Progenitor cell of endocrine pancreas (in vitro differentiated cells): ENCODE measurements at regions not wholly inside any gene's neighbourhood (a gene's known extent, or its start where the extent isn't known, plus 50 kb on each side); places are given as distances from the start of the nearest gene placed in this dataset.

Experiments
- DNase-seq: peaks from one replicate; pipeline ENCODE4 v3.0.0; 2021; ENCODE audit warnings: low spot score; ENCODE audit not compliant: unreplicated experiment
- H3K27ac Mint-ChIP-seq: 2 replicates; pipeline ENCODE4 v1.8.0; 2021; ENCODE audit warnings: mild to moderate bottlenecking, moderate library complexity, mixed read lengths
- H3K27me3 Mint-ChIP-seq: 2 replicates; pipeline ENCODE4 v1.8.0; 2021; ENCODE audit warnings: mixed read lengths
- H3K36me3 Mint-ChIP-seq: 2 replicates; pipeline ENCODE4 v1.8.0; 2022; ENCODE audit warnings: mixed read lengths; ENCODE audit not compliant: insufficient read depth
- H3K4me1 Mint-ChIP-seq: 2 replicates; pipeline ENCODE4 v1.8.0; 2021; ENCODE audit warnings: low read depth, mixed read lengths
- H3K4me3 Mint-ChIP-seq: 2 replicates; pipeline ENCODE4 v1.8.0; 2021; ENCODE audit warnings: low read depth, mild to moderate bottlenecking, moderate library complexity, mixed read lengths
- H3K9me3 Mint-ChIP-seq: 2 replicates; pipeline ENCODE4 v1.8.0; 2021; ENCODE audit warnings: low read depth, mixed read lengths
- TF ChIP-seq, protein P1 (sequence below): fragments of 200-600 bp; sonication (generic); IDR thresholded peaks from one replicate; pipeline ENCODE4 v1.5.0; 2021; ENCODE audit warnings: antibody characterized with exemption, mild to moderate bottlenecking; ENCODE audit not compliant: unreplicated experiment

DNA sequence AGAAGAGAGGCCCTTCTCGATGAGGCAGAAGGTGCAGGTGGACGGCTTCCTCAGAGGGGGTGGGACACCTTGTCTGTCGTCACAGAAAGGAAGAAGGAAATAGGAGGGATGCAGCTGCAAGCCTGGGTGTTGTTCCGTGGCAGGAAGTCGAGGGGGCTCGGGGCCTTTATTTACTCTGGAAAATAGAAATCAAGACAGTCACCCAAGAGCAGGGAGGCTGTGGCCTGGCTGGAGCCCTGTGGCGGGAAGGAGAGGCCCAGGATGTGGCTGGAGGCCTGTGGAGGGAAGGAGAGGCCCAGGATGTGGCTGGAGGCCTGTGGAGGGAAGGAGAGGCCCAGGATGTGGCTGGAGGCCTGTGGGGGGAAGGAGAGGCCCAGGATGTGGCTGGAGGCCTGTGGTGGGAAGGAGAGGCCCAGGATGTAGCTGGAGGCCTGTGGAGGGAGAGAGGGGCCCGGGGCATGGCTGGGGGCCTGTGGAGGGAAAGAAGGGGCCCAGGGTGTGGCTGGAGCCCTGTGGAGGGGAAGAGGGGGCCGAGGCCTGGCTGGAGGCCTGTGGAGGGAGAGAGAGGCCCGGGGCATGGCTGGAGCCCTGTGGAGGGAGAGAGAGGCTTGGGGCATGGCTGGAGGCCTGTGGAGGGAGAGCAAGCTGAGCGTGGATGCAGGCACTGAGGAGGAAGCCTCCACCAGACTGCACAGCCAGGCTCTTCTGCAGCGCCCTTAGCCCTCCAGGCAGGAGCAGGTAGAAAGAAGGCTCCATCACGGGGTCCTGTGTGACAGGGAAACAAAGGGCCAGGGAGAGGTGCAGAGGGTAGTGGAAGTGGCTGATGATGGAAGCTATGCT lies 97.3 kb upstream of the SFMBT2 start:
- Mint-ChIP-seq H3K9me3 (peaks cover 24% of the 10 kb centered on the region), H3K36me3 (peaks cover 4% of the 10 kb centered on the region), H3K27ac (peak overlapping the region; percentile 31), H3K27me3 (peaks cover 3% of the 10 kb centered on the region), H3K4me1 (peaks cover 17% of the 10 kb centered on the region), H3K4me3 (no peak overlapping the region)
- DNase-seq, result no peak
- TF ChIP-seq, protein P1, sequence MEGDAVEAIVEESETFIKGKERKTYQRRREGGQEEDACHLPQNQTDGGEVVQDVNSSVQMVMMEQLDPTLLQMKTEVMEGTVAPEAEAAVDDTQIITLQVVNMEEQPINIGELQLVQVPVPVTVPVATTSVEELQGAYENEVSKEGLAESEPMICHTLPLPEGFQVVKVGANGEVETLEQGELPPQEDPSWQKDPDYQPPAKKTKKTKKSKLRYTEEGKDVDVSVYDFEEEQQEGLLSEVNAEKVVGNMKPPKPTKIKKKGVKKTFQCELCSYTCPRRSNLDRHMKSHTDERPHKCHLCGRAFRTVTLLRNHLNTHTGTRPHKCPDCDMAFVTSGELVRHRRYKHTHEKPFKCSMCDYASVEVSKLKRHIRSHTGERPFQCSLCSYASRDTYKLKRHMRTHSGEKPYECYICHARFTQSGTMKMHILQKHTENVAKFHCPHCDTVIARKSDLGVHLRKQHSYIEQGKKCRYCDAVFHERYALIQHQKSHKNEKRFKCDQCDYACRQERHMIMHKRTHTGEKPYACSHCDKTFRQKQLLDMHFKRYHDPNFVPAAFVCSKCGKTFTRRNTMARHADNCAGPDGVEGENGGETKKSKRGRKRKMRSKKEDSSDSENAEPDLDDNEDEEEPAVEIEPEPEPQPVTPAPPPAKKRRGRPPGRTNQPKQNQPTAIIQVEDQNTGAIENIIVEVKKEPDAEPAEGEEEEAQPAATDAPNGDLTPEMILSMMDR, result no peak

- peaks cover 20% of the 10 kb centered on the region for H3K9me3 Mint-ChIP-seq
- TF ChIP-seq, protein P1, result no peak
- peaks cover 3% of the 10 kb centered on the region for H3K27me3 Mint-ChIP-seq
- no peak for DNase-seq
- peak overlapping the region; percentile 77 for H3K27ac Mint-ChIP-seq
- H3K4me3 Mint-ChIP-seq, result no peak overlapping the region
- H3K4me1 Mint-ChIP-seq, result peaks cover 12% of the 10 kb centered on the region
- peaks cover 4% of the 10 kb centered on the region for H3K36me3 Mint-ChIP-seq
Observed at GRCh38 chr10:7506571-7506970, 95.7 kb upstream of the SFMBT2 start.

- H3K4me1 Mint-ChIP-seq, result peaks cover 12% of the 10 kb centered on the region
- H3K27me3 Mint-ChIP-seq, result peaks cover 3% of the 10 kb centered on the region
- H3K36me3 Mint-ChIP-seq, result peaks cover 1% of the 10 kb centered on the region
Observed at GRCh38 chr10:7505196-7505595, 94.4 kb upstream of the SFMBT2 start.

GRCh38 chr10:7503190-7503589 lies 92.4 kb upstream of the SFMBT2 start:
- Mint-ChIP-seq H3K27ac (no peak overlapping the region), H3K36me3 (no peaks in the 10 kb centered on the region), H3K4me1 (peaks cover 12% of the 10 kb centered on the region), H3K4me3 (no peak overlapping the region), H3K27me3 (peaks cover 6% of the 10 kb centered on the region), H3K9me3 (no peaks in the 10 kb centered on the region)
- no peak for DNase-seq
- TF ChIP-seq, protein P1, result no peak

More at GRCh38 chr10:7505196-7505595, 94.4 kb upstream of the SFMBT2 start:
- H3K4me3 Mint-ChIP-seq, result no peak overlapping the region
- peaks cover 8% of the 10 kb centered on the region for H3K9me3 Mint-ChIP-seq
- TF ChIP-seq, protein P1, result no peak
- no peak overlapping the region for H3K27ac Mint-ChIP-seq
- no peak for DNase-seq

GRCh38 chr10:7501157-7501556 lies 90.3 kb upstream of the SFMBT2 start:
- Mint-ChIP-seq H3K27me3 (peaks cover 11% of the 10 kb centered on the region), H3K9me3 (no peaks in the 10 kb centered on the region), H3K27ac (no peak overlapping the region), H3K4me3 (no peak overlapping the region), H3K36me3 (no peaks in the 10 kb centered on the region), H3K4me1 (peaks cover 5% of the 10 kb centered on the region)
- TF ChIP-seq, protein P1, result no peak
- DNase-seq, result no peak
